GM23338 (cell line): ENCODE measurements at regions not wholly inside any gene's neighbourhood (a gene's known extent, or its start where the extent isn't known, plus 50 kb on each side); places are given as distances from the start of the nearest gene placed in this dataset.

ENCODE experiments used
- ATAC-seq: fragments of 200-7000 bp; cut with Tn5 transposase; 3 replicates; pipeline ENCODE4 v1.9.1; 2020
- DNase-seq: peaks from one replicate; pipeline ENCODE4 v3.0.0-alpha.2; 2015; ENCODE audit warnings: low spot score
- H2AFZ ChIP-seq: fragments of 200-600 bp; sonication (generic); 2 replicates; pipeline ENCODE4 v1.8.0; 2016; ENCODE audit warnings: antibody characterized with exemption, mild to moderate bottlenecking, moderate library complexity
- H3F3A ChIP-seq: fragments of 200-600 bp; sonication (generic); replicated peaks from 2 replicates; pipeline ENCODE4 v1.8.0; 2017; ENCODE audit warnings: antibody characterized with exemption, mixed run types, low read depth
- H3K27ac ChIP-seq: fragments of 200-600 bp; sonication (generic); 2 replicates; pipeline ENCODE4 v1.6.1; 2016; ENCODE audit warnings: low read depth
- H3K27me3 ChIP-seq: fragments of 200-600 bp; sonication (generic); 2 replicates; pipeline ENCODE4 v1.8.0; 2016; ENCODE audit warnings: mild to moderate bottlenecking, mixed run types, moderate library complexity; ENCODE audit not compliant: insufficient read depth
- H3K36me3 ChIP-seq: fragments of 200-600 bp; sonication (generic); 2 replicates; pipeline ENCODE4 v1.8.0; 2016; ENCODE audit warnings: mild to moderate bottlenecking; ENCODE audit not compliant: insufficient read depth
- H3K4me1 ChIP-seq: fragments of 200-600 bp; sonication (generic); 2 replicates; pipeline ENCODE4 v1.8.0; 2016; ENCODE audit warnings: mild to moderate bottlenecking, moderate library complexity; ENCODE audit not compliant: insufficient read depth
- H3K4me2 ChIP-seq: fragments of 200-600 bp; sonication (generic); 2 replicates; pipeline ENCODE4 v1.7.1; 2017; ENCODE audit warnings: mixed run types
- H3K4me3 ChIP-seq: fragments of 200-600 bp; sonication (generic); 2 replicates; pipeline ENCODE4 v1.6.1; 2016; ENCODE audit warnings: mixed run types
- H3K79me2 ChIP-seq: fragments of 200-600 bp; sonication (generic); replicated peaks from 2 replicates; pipeline ENCODE4 v1.8.0; 2017; ENCODE audit warnings: mild to moderate bottlenecking; ENCODE audit not compliant: insufficient read depth
- H3K9me2 ChIP-seq: fragments of 200-600 bp; sonication (generic); 2 replicates; pipeline ENCODE4 v1.8.0; 2017; ENCODE audit not compliant: insufficient read depth
- H4K20me1 ChIP-seq: fragments of 200-600 bp; sonication (generic); replicated peaks from 2 replicates; pipeline ENCODE4 v1.8.0; 2017; ENCODE audit warnings: mild to moderate bottlenecking; ENCODE audit not compliant: insufficient read depth
- H3K27ac Mint-ChIP-seq: 2 replicates; pipeline ENCODE4 v1.8.0; 2020; ENCODE audit warnings: inconsistent platforms, mild to moderate bottlenecking, moderate library complexity, mixed read lengths
- H3K27me3 Mint-ChIP-seq: 3 replicates; pipeline ENCODE4 v1.8.0; 2022; ENCODE audit warnings: low read depth, mild to moderate bottlenecking, moderate library complexity, mixed read lengths, inconsistent platforms; ENCODE audit not compliant: insufficient read depth, poor library complexity
- H3K36me3 Mint-ChIP-seq: 3 replicates; pipeline ENCODE4 v1.8.0; 2021; ENCODE audit warnings: low read depth, mild to moderate bottlenecking, inconsistent platforms, moderate library complexity, mixed read lengths
- H3K4me1 Mint-ChIP-seq: 3 replicates; pipeline ENCODE4 v1.8.0; 2020; ENCODE audit warnings: mild to moderate bottlenecking, inconsistent platforms, mixed read lengths
- H3K4me3 Mint-ChIP-seq: 3 replicates; pipeline ENCODE4 v1.8.0; 2021; ENCODE audit warnings: moderate library complexity, mild to moderate bottlenecking, inconsistent platforms, mixed read lengths
- H3K9me3 Mint-ChIP-seq: 3 replicates; pipeline ENCODE4 v1.8.0; 2020; ENCODE audit warnings: moderate library complexity, mild to moderate bottlenecking, inconsistent platforms, mixed read lengths
- CREB1 ChIP-seq: fragments of 250-450 bp; sonication (Bioruptor Pico); IDR thresholded peaks from 2 replicates; pipeline ENCODE4 v1.5.0; 2020; ENCODE audit warnings: low read depth, mild to moderate bottlenecking, moderate library complexity
- CTCF ChIP-seq, 2 experiments: fragments of 200-600 bp in 1 of 2; sonication (generic) in 1 of 2; conservative IDR thresholded peaks; 2 replicates each; pipeline versions ENCODE4 v1.5.1 to v1.6.1; 2016 to 2017; ENCODE audit warnings: antibody characterized with exemption in 2 of 2, low read depth in 2 of 2, mild to moderate bottlenecking in 2 of 2, moderate library complexity in 1 of 2
- EZH2 ChIP-seq: fragments of 200-600 bp; sonication (generic); IDR thresholded peaks from one replicate; pipeline ENCODE4 v1.8.0; 2017; ENCODE audit warnings: antibody characterized with exemption, mild to moderate bottlenecking, low read depth; ENCODE audit not compliant: unreplicated experiment
- EZH2phosphoT487 ChIP-seq: fragments of 200-600 bp; sonication (generic); IDR thresholded peaks from one replicate; pipeline ENCODE4 v1.8.1; 2018; ENCODE audit warnings: antibody characterized with exemption; ENCODE audit not compliant: unreplicated experiment
- JUNB ChIP-seq: IDR thresholded peaks from one replicate; pipeline ENCODE4 v1.6.1; 2016; ENCODE audit warnings: antibody characterized with exemption; ENCODE audit not compliant: unreplicated experiment
- NANOG ChIP-seq: IDR thresholded peaks from 2 replicates; pipeline ENCODE4 v1.6.1; 2016; ENCODE audit warnings: antibody characterized with exemption, borderline replicate concordance
- POLR2AphosphoS5 ChIP-seq: IDR thresholded peaks from 2 replicates; pipeline ENCODE4 v1.6.1; 2016; ENCODE audit warnings: antibody characterized with exemption, low read depth
- STAT1 ChIP-seq: IDR thresholded peaks from one replicate; pipeline ENCODE4 v1.6.1; 2016; ENCODE audit warnings: antibody characterized with exemption; ENCODE audit not compliant: unreplicated experiment
- ZNF114 ChIP-seq: fragments of 250-450 bp; sonication (Bioruptor Pico); IDR thresholded peaks from 2 replicates; pipeline ENCODE4 v1.5.0; 2020; ENCODE audit warnings: mild to moderate bottlenecking, moderate library complexity
- ZNF331 ChIP-seq: fragments of 250-450 bp; sonication (Bioruptor Pico); IDR thresholded peaks from 2 replicates; pipeline ENCODE4 v1.5.0; 2020; ENCODE audit warnings: low read depth, mild to moderate bottlenecking, moderate library complexity
- TF ChIP-seq, protein P1 (sequence below): IDR thresholded peaks from 2 replicates; pipeline ENCODE4 v1.6.1; 2016; ENCODE audit warnings: antibody characterized with exemption
- TF ChIP-seq, protein P2 (sequence below): IDR thresholded peaks from one replicate; pipeline ENCODE4 v1.6.1; 2018; ENCODE audit warnings: antibody characterized with exemption; ENCODE audit not compliant: unreplicated experiment
- TF ChIP-seq, protein P3 (sequence below): fragments of 250-450 bp; sonication (Bioruptor Pico); IDR thresholded peaks from 2 replicates; pipeline ENCODE4 v1.5.0; 2020; ENCODE audit warnings: mild to moderate bottlenecking, moderate library complexity

DNA sequence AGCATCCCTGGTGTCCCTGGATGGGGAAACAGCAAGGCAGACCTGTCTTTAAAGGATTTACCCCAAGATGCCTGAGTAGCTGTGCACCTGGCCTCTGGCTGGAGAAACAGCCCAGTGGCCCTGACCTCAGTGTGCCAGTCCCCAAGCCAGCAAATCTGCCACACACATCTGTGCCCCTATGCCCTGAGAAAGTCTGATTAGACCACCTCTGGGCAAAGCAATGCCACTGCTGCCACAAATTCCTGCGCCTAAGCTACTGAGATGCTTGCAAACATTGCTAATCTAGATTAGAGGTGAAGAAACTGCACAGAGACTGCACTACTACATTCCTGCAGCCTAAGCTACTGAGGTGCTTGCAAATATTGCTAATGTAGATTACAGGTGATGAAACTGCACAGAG, 269.6 kb downstream of the CEMIP2 start:
- H3K27ac ChIP-seq = no peak overlapping the region
- H3K79me2 ChIP-seq = no peaks in the 10 kb centered on the region
- Mint-ChIP-seq H3K4me3 (no peak overlapping the region), H3K27ac (no peak overlapping the region), H3K36me3 (no peaks in the 10 kb centered on the region), H3K9me3 (no peaks in the 10 kb centered on the region), H3K27me3 (no peaks in the 10 kb centered on the region), H3K4me1 (no peaks in the 10 kb centered on the region)
- H3F3A ChIP-seq = no peaks in the 10 kb centered on the region
- H3K9me2 ChIP-seq = 0 out of 2 replicates have a peak, but pooled peaks cover 4% of the 10 kb centered on the region
- H3K36me3 ChIP-seq = no peaks in the 10 kb centered on the region
- H3K27me3 ChIP-seq = no peaks in the 10 kb centered on the region
- no peak overlapping the region for H2AFZ ChIP-seq
- ATAC-seq (no peak), DNase-seq (no peak)
- TF ChIP-seq, protein P1, sequence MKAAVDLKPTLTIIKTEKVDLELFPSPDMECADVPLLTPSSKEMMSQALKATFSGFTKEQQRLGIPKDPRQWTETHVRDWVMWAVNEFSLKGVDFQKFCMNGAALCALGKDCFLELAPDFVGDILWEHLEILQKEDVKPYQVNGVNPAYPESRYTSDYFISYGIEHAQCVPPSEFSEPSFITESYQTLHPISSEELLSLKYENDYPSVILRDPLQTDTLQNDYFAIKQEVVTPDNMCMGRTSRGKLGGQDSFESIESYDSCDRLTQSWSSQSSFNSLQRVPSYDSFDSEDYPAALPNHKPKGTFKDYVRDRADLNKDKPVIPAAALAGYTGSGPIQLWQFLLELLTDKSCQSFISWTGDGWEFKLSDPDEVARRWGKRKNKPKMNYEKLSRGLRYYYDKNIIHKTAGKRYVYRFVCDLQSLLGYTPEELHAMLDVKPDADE = no peak
- TF ChIP-seq, protein P2, sequence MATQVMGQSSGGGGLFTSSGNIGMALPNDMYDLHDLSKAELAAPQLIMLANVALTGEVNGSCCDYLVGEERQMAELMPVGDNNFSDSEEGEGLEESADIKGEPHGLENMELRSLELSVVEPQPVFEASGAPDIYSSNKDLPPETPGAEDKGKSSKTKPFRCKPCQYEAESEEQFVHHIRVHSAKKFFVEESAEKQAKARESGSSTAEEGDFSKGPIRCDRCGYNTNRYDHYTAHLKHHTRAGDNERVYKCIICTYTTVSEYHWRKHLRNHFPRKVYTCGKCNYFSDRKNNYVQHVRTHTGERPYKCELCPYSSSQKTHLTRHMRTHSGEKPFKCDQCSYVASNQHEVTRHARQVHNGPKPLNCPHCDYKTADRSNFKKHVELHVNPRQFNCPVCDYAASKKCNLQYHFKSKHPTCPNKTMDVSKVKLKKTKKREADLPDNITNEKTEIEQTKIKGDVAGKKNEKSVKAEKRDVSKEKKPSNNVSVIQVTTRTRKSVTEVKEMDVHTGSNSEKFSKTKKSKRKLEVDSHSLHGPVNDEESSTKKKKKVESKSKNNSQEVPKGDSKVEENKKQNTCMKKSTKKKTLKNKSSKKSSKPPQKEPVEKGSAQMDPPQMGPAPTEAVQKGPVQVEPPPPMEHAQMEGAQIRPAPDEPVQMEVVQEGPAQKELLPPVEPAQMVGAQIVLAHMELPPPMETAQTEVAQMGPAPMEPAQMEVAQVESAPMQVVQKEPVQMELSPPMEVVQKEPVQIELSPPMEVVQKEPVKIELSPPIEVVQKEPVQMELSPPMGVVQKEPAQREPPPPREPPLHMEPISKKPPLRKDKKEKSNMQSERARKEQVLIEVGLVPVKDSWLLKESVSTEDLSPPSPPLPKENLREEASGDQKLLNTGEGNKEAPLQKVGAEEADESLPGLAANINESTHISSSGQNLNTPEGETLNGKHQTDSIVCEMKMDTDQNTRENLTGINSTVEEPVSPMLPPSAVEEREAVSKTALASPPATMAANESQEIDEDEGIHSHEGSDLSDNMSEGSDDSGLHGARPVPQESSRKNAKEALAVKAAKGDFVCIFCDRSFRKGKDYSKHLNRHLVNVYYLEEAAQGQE = no peak
- TF ChIP-seq, protein P3, sequence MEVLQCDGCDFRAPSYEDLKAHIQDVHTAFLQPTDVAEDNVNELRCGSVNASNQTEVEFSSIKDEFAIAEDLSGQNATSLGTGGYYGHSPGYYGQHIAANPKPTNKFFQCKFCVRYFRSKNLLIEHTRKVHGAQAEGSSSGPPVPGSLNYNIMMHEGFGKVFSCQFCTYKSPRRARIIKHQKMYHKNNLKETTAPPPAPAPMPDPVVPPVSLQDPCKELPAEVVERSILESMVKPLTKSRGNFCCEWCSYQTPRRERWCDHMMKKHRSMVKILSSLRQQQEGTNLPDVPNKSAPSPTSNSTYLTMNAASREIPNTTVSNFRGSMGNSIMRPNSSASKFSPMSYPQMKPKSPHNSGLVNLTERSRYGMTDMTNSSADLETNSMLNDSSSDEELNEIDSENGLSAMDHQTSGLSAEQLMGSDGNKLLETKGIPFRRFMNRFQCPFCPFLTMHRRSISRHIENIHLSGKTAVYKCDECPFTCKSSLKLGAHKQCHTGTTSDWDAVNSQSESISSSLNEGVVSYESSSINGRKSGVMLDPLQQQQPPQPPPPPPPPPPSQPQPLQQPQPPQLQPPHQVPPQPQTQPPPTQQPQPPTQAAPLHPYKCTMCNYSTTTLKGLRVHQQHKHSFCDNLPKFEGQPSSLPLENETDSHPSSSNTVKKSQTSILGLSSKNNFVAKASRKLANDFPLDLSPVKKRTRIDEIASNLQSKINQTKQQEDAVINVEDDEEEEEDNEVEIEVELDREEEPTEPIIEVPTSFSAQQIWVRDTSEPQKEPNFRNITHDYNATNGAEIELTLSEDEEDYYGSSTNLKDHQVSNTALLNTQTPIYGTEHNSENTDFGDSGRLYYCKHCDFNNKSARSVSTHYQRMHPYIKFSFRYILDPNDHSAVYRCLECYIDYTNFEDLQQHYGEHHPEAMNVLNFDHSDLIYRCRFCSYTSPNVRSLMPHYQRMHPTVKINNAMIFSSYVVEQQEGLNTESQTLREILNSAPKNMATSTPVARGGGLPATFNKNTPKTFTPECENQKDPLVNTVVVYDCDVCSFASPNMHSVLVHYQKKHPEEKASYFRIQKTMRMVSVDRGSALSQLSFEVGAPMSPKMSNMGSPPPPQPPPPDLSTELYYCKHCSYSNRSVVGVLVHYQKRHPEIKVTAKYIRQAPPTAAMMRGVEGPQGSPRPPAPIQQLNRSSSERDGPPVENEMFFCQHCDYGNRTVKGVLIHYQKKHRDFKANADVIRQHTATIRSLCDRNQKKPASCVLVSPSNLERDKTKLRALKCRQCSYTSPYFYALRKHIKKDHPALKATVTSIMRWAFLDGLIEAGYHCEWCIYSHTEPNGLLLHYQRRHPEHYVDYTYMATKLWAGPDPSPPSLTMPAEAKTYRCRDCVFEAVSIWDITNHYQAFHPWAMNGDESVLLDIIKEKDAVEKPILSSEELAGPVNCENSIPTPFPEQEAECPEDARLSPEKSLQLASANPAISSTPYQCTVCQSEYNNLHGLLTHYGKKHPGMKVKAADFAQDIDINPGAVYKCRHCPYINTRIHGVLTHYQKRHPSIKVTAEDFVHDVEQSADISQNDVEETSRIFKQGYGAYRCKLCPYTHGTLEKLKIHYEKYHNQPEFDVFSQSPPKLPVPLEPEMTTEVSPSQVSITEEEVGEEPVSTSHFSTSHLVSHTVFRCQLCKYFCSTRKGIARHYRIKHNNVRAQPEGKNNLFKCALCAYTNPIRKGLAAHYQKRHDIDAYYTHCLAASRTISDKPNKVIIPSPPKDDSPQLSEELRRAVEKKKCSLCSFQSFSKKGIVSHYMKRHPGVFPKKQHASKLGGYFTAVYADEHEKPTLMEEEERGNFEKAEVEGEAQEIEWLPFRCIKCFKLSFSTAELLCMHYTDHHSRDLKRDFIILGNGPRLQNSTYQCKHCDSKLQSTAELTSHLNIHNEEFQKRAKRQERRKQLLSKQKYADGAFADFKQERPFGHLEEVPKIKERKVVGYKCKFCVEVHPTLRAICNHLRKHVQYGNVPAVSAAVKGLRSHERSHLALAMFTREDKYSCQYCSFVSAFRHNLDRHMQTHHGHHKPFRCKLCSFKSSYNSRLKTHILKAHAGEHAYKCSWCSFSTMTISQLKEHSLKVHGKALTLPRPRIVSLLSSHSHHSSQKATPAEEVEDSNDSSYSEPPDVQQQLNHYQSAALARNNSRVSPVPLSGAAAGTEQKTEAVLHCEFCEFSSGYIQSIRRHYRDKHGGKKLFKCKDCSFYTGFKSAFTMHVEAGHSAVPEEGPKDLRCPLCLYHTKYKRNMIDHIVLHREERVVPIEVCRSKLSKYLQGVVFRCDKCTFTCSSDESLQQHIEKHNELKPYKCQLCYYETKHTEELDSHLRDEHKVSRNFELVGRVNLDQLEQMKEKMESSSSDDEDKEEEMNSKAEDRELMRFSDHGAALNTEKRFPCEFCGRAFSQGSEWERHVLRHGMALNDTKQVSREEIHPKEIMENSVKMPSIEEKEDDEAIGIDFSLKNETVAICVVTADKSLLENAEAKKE (CRISPR knock-in tag) = no peak
- TF ChIP-seq JUNB (no peak), STAT1 (no peak), EZH2 (no peak), ZNF331 (no peak), POLR2AphosphoS5 (no peak), ZNF114 (CRISPR knock-in tag) (no peak), CTCF (conservative IDR thresholded peaks at IDR 0.05; ENCODE audit: low read depth in 2 of 2) (no peak), EZH2phosphoT487 (no peak), CREB1 (CRISPR knock-in tag) (no peak), NANOG (no peak)
- H3K4me2 ChIP-seq = no peak overlapping the region
- no peaks in the 10 kb centered on the region for H3K4me1 ChIP-seq
- no peak overlapping the region for H3K4me3 ChIP-seq
- H4K20me1 ChIP-seq = no peaks in the 10 kb centered on the region
